IMR-90 (cell line): ENCODE measurements at regions not wholly inside any gene's neighbourhood (a gene's known extent, or its start where the extent isn't known, plus 50 kb on each side); places are given as distances from the start of the nearest gene placed in this dataset.
A peak's percentile ranks its signal among the peaks of the same experiment; 100 is the strongest.

ENCODE experiments used
- BHLHE40 ChIP-seq: fragments of 150-350 bp; IDR thresholded peaks from 2 replicates; pipeline ENCODE4 v1.6.1; 2016; ENCODE audit warnings: mild to moderate bottlenecking, low read depth, low read length
- CHD1 ChIP-seq: IDR thresholded peaks from 2 replicates; pipeline ENCODE4 v1.6.1; 2012; ENCODE audit warnings: low read depth, low read length, improper control_type of control experiment
- ELK1 ChIP-seq: fragments of 150-350 bp; IDR thresholded peaks from 2 replicates; pipeline ENCODE4 v1.6.1; 2016; ENCODE audit warnings: low read depth, mild to moderate bottlenecking, low read length, moderate library complexity, borderline replicate concordance
- MAFK ChIP-seq: IDR thresholded peaks from 2 replicates; pipeline ENCODE4 v1.6.1; 2012; ENCODE audit warnings: low read depth, low read length, improper control_type of control experiment
- MAZ ChIP-seq: IDR thresholded peaks from 2 replicates; pipeline ENCODE4 v1.6.1; 2012; ENCODE audit warnings: low read depth, mild to moderate bottlenecking, low read length, improper control_type of control experiment, moderate library complexity, borderline replicate concordance
- MXI1 ChIP-seq: IDR thresholded peaks from 2 replicates; pipeline ENCODE4 v1.6.1; 2012; ENCODE audit warnings: low read depth, mild to moderate bottlenecking, low read length, moderate library complexity, borderline replicate concordance
- POLR2A ChIP-seq: IDR thresholded peaks from 2 replicates; pipeline ENCODE4 v1.6.1; 2012; ENCODE audit warnings: mild to moderate bottlenecking, low read depth, low read length
- RAD21 ChIP-seq: IDR thresholded peaks from 2 replicates; pipeline ENCODE4 v1.6.1; 2012; ENCODE audit warnings: low read length, improper control_type of control experiment
- RCOR1 ChIP-seq: IDR thresholded peaks from 2 replicates; pipeline ENCODE4 v1.6.1; 2012; ENCODE audit warnings: mild to moderate bottlenecking, low read length, improper control_type of control experiment; ENCODE audit not compliant: insufficient replicate concordance
- RFX5 ChIP-seq: IDR thresholded peaks from 2 replicates; pipeline ENCODE4 v1.8.0; 2012; ENCODE audit warnings: low read depth, mild to moderate bottlenecking, low read length, moderate library complexity
- SMC3 ChIP-seq: fragments of 150-350 bp; IDR thresholded peaks from 2 replicates; pipeline ENCODE4 v1.6.1; 2016; ENCODE audit warnings: low read depth, mild to moderate bottlenecking, antibody characterized with exemption, low read length, moderate library complexity
- TF ChIP-seq, protein P1 (sequence below): conservative IDR thresholded peaks from 2 replicates; pipeline ENCODE4 v1.5.1; 2012; ENCODE audit warnings: mild to moderate bottlenecking, low read depth, low read length, improper control_type of control experiment

DNA sequence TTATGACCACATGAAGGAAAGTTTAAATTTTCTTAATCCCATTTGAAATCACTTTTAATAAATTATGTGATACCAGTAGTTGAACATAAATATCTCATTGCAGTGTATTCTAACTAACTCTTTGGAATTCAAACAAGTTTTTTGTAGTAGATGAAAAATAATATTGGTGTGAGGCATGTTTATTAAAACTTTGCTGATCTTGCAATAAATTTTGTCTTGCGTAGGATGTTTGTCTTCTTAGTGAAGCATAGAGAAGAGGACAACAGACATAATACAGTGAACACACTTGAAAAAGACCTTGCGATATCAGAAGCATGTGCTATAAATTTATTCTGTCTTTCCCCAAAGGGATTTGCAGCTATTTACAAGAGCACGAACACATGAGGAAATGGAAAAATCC is 140.7 kb downstream of the HTR1B start:
- TF ChIP-seq, protein P1, sequence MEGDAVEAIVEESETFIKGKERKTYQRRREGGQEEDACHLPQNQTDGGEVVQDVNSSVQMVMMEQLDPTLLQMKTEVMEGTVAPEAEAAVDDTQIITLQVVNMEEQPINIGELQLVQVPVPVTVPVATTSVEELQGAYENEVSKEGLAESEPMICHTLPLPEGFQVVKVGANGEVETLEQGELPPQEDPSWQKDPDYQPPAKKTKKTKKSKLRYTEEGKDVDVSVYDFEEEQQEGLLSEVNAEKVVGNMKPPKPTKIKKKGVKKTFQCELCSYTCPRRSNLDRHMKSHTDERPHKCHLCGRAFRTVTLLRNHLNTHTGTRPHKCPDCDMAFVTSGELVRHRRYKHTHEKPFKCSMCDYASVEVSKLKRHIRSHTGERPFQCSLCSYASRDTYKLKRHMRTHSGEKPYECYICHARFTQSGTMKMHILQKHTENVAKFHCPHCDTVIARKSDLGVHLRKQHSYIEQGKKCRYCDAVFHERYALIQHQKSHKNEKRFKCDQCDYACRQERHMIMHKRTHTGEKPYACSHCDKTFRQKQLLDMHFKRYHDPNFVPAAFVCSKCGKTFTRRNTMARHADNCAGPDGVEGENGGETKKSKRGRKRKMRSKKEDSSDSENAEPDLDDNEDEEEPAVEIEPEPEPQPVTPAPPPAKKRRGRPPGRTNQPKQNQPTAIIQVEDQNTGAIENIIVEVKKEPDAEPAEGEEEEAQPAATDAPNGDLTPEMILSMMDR = no peak
- no peak for TF ChIP-seq RFX5
- TF ChIP-seq RCOR1 = no peak
- TF ChIP-seq RAD21 = no peak
- no peak for TF ChIP-seq MXI1
- TF ChIP-seq POLR2A = no peak
- TF ChIP-seq CHD1 = no peak
- peak; percentile 94 for TF ChIP-seq MAFK
- no peak for TF ChIP-seq BHLHE40
- TF ChIP-seq ELK1 = no peak
- TF ChIP-seq SMC3 = no peak
- TF ChIP-seq MAZ = no peak
